Stomach (tissue), 8 donors: ENCODE measurements at regions not wholly inside any gene's neighbourhood (a gene's known extent, or its start where the extent isn't known, plus 50 kb on each side); places are given as distances from the start of the nearest gene placed in this dataset.

Experiments
- DNase-seq, 2 donors: peaks; one replicate each; pipeline versions ENCODE4 v3.0.0 to v3.0.0-alpha.2; 2013 to 2019
- H3K27ac ChIP-seq, 5 donors: fragments of 200-600 bp in 4 of 5; sonication (generic) in 4 of 5; one replicate each; pipeline ENCODE4 v1.5.1; 2013 to 2019; ENCODE audit warnings: mild to moderate bottlenecking in 1 of 5, moderate library complexity in 1 of 5
- H3K27me3 ChIP-seq, 3 donors: fragments of 200-600 bp; sonication (generic); one replicate each; pipeline ENCODE4 v1.5.1; 2017 to 2019; ENCODE audit warnings: mixed run types in 1 of 3
- H3K36me3 ChIP-seq, 4 donors: fragments of 200-600 bp; sonication (generic); 1 replicate in 3 of 4; 2 replicates in 1 of 4; pipeline ENCODE4 v1.5.1; 2016 to 2019
- H3K4me1 ChIP-seq, 4 donors: fragments of 200-600 bp; sonication (generic); one replicate each; pipeline ENCODE4 v1.5.1; 2016 to 2019
- H3K4me3 ChIP-seq, 4 donors: fragments of 200-600 bp; sonication (generic) in 3 of 4; one replicate each; pipeline ENCODE4 v1.5.1; 2016 to 2019; ENCODE audit warnings: mild to moderate bottlenecking in 1 of 4
- H3K9me3 ChIP-seq, 4 donors: fragments of 200-600 bp; sonication (generic); one replicate each; pipeline ENCODE4 v1.5.1; 2016 to 2019
- CTCF ChIP-seq, 7 experiments: fragments of 450-650 bp in 4 of 7; fragments of 200-600 bp in 3 of 7; sonication (generic) in 3 of 7; IDR thresholded peaks; one replicate each; pipeline ENCODE4 v1.5.1; 2016 to 2019; ENCODE audit warnings: antibody characterized with exemption in 7 of 7, control low read depth in 2 of 7, mild to moderate bottlenecking in 1 of 7
- EP300 ChIP-seq: sonication (generic); formaldehyde crosslinking; IDR thresholded peaks from one replicate; pipeline ENCODE4 v1.6.1; 2017; ENCODE audit warnings: antibody characterized with exemption
- POLR2A ChIP-seq, 4 donors: fragments of 450-650 bp; IDR thresholded peaks; one replicate each; pipeline ENCODE4 v1.6.1; 2016; ENCODE audit warnings: antibody characterized with exemption in 4 of 4, control low read depth in 2 of 4, mild to moderate bottlenecking in 1 of 4, moderate library complexity in 1 of 4
- POLR2AphosphoS5 ChIP-seq, 3 donors: sonication (generic); formaldehyde crosslinking; IDR thresholded peaks; one replicate each; pipeline ENCODE4 v1.6.1; 2016; ENCODE audit warnings: antibody characterized with exemption in 3 of 3
- WGBS, 5 donors: extraction: QIAGEN DNeasy Blood & Tissue Kit in 3 of 5; methylation state at CpG; one replicate each; pipeline versions ENCODE4 v1.1.5 to v1.1.7; 2013 to 2018; 5-methylcytosine and 5-hydroxymethylcytosine counted together
- intact Hi-C: fragments of 100-400 bp; cut with DNase I; formaldehyde crosslinking; loops from one replicate; pipeline ENCODE4 v1.15.1; 2023; ENCODE audit warnings: low total_unique reads
- donor health status: healthy with polysubstance abuse.
- donor health status: Bipolar disorder and iron deficiency.
- donor health status: healthy.

- intact Hi-C loops = no loop called here
- TF ChIP-seq CTCF (IDR thresholded peaks at IDR 0.05) = no peak
- TF ChIP-seq POLR2A (IDR thresholded peaks at IDR 0.05) = no peak
- no peak for TF ChIP-seq POLR2AphosphoS5 (IDR thresholded peaks at IDR 0.05)
- TF ChIP-seq EP300 = no peak
- 50 to 97% (median 75%) methylated on average over 1 of the region's 1 CpG for WGBS, 5 donors
Measured at GRCh38 chr1:238029126-238029525, 138.4 kb upstream of the ZP4 start.

GRCh38 chr1:238027366-238027765 lies 136.6 kb upstream of the ZP4 start:
- intact Hi-C loops = no loop called here
- Histone ChIP-seq H3K27ac (no peak overlapping the region), H3K4me1 (no peaks in the 10 kb centered on the region), H3K27me3 (no peaks in the 10 kb centered on the region), H3K36me3 (no peaks in the 10 kb centered on the region), H3K4me3 (no peak overlapping the region), H3K9me3 (peaks cover 0 to 19% (median 12%) of the 10 kb centered on the region in 4 donors)
- no peak for DNase-seq
- no peak for TF ChIP-seq CTCF (IDR thresholded peaks at IDR 0.05)
- TF ChIP-seq EP300 = no peak
- TF ChIP-seq POLR2AphosphoS5 (IDR thresholded peaks at IDR 0.05) = no peak
- TF ChIP-seq POLR2A (IDR thresholded peaks at IDR 0.05) = no peak
- WGBS, 5 donors = 41 to 70% (median 52%) methylated on average over 2 of the region's 2 CpGs

More at GRCh38 chr1:238029126-238029525, 138.4 kb upstream of the ZP4 start:
- Histone ChIP-seq H3K4me1 (no peaks in the 10 kb centered on the region), H3K27ac (no peak overlapping the region), H3K36me3 (no peaks in the 10 kb centered on the region), H3K27me3 (no peaks in the 10 kb centered on the region), H3K9me3 (peaks cover 0 to 19% (median 12%) of the 10 kb centered on the region in 4 donors), H3K4me3 (no peak overlapping the region)
- no peak for DNase-seq

- H3K9me3 ChIP-seq = no peaks in the 10 kb centered on the region
- no peak for DNase-seq
- no peaks in the 10 kb centered on the region for H3K27me3 ChIP-seq
- no peak overlapping the region for H3K4me3 ChIP-seq
- H3K27ac ChIP-seq = no peak overlapping the region
- H3K36me3 ChIP-seq = no peaks in the 10 kb centered on the region
- WGBS, 5 donors = 91 to 100% (median 94%) methylated on average over 1 of the region's 1 CpG
- intact Hi-C loops = no loop called here
- H3K4me1 ChIP-seq = no peaks in the 10 kb centered on the region
- TF ChIP-seq POLR2AphosphoS5 (IDR thresholded peaks at IDR 0.05) (no peak), POLR2A (IDR thresholded peaks at IDR 0.05) (no peak)
Measured at GRCh38 chr1:238023137-238023536, 132.4 kb upstream of the ZP4 start.

- peak in 1 of 2 donors; percentile 6 for DNase-seq
- 79 to 87% (median 82%) methylated on average over 2 of the region's 2 CpGs for WGBS, 5 donors
- Histone ChIP-seq H3K9me3 (no peaks in the 10 kb centered on the region), H3K4me1 (no peaks in the 10 kb centered on the region), H3K27me3 (no peaks in the 10 kb centered on the region), H3K4me3 (no peak overlapping the region), H3K27ac (no peak overlapping the region), H3K36me3 (no peaks in the 10 kb centered on the region)
- TF ChIP-seq CTCF (IDR thresholded peaks at IDR 0.05) (no peak), EP300 (no peak), POLR2AphosphoS5 (IDR thresholded peaks at IDR 0.05) (no peak), POLR2A (IDR thresholded peaks at IDR 0.05) (no peak)
- intact Hi-C loops = no loop called here
Measured at GRCh38 chr1:238018214-238018613, 127.5 kb upstream of the ZP4 start.

- TF ChIP-seq POLR2A (IDR thresholded peaks at IDR 0.05) (no peak), POLR2AphosphoS5 (IDR thresholded peaks at IDR 0.05) (no peak), EP300 (no peak), CTCF (IDR thresholded peaks at IDR 0.05) (no peak)
- no peaks in the 10 kb centered on the region for H3K27me3 ChIP-seq
- DNase-seq = no peak
- intact Hi-C loops = no loop called here
- H3K9me3 ChIP-seq = no peaks in the 10 kb centered on the region
- H3K27ac ChIP-seq = no peak overlapping the region
- WGBS, 5 donors = 59 to 77% (median 74%) methylated on average over 4 of the region's 4 CpGs
- H3K4me3 ChIP-seq = no peak overlapping the region
- H3K36me3 ChIP-seq = no peaks in the 10 kb centered on the region
- H3K4me1 ChIP-seq = no peaks in the 10 kb centered on the region
Measured at GRCh38 chr1:238006779-238007178, 116.1 kb upstream of the ZP4 start.
